Neural crest cell (in vitro differentiated cells): ENCODE measurements at regions not wholly inside any gene's neighbourhood (a gene's known extent, or its start where the extent isn't known, plus 50 kb on each side); places are given as distances from the start of the nearest gene placed in this dataset.

Experiments used
- DNase-seq: peaks from one replicate; pipeline ENCODE4 v3.0.0; 2021; ENCODE audit warnings: low read depth, mixed read lengths, low spot score
- H3K27ac Mint-ChIP-seq: one replicate; pipeline ENCODE4 v1.8.0; 2021; ENCODE audit warnings: mild to moderate bottlenecking, mixed read lengths; ENCODE audit not compliant: unreplicated experiment
- H3K27me3 Mint-ChIP-seq: 2 replicates; pipeline ENCODE4 v1.8.0; 2021; ENCODE audit warnings: low read depth, mild to moderate bottlenecking, mixed read lengths
- H3K36me3 Mint-ChIP-seq: 2 replicates; pipeline ENCODE4 v1.8.0; 2021; ENCODE audit warnings: low read depth, mild to moderate bottlenecking, mixed read lengths
- H3K4me1 Mint-ChIP-seq: 2 replicates; pipeline ENCODE4 v1.8.0; 2021; ENCODE audit warnings: mixed read lengths
- H3K4me3 Mint-ChIP-seq: one replicate; pipeline ENCODE4 v1.8.0; 2021; ENCODE audit warnings: mild to moderate bottlenecking, mixed read lengths
- H3K9me3 Mint-ChIP-seq: 2 replicates; pipeline ENCODE4 v1.8.0; 2021; ENCODE audit warnings: mixed read lengths
- TF ChIP-seq, protein P1 (sequence below): fragments of 200-600 bp; sonication (generic); conservative IDR thresholded peaks from 2 replicates; pipeline ENCODE4 v1.5.0; 2021; ENCODE audit warnings: antibody characterized with exemption, mild to moderate bottlenecking

DNA sequence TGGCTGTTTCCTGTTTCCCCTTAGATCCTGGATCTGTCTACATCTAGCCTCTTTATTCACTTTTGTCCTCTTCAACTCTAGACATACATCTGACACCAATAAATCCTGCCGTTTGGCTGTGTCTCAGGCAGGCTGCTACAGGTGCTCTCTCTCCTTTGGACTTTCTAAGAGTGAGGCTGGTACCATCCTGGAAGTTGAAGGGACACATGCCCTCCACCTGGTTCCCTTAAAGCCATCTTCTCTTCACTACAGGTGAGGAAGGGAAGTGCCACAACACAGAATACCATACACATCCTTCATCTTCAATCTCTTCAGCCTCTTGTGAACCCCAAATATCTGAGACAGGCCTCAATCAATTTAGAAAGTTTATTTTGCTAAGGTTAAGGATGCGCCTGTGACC, 137.9 kb downstream of the BACH1 start:
- TF ChIP-seq, protein P1, sequence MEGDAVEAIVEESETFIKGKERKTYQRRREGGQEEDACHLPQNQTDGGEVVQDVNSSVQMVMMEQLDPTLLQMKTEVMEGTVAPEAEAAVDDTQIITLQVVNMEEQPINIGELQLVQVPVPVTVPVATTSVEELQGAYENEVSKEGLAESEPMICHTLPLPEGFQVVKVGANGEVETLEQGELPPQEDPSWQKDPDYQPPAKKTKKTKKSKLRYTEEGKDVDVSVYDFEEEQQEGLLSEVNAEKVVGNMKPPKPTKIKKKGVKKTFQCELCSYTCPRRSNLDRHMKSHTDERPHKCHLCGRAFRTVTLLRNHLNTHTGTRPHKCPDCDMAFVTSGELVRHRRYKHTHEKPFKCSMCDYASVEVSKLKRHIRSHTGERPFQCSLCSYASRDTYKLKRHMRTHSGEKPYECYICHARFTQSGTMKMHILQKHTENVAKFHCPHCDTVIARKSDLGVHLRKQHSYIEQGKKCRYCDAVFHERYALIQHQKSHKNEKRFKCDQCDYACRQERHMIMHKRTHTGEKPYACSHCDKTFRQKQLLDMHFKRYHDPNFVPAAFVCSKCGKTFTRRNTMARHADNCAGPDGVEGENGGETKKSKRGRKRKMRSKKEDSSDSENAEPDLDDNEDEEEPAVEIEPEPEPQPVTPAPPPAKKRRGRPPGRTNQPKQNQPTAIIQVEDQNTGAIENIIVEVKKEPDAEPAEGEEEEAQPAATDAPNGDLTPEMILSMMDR = no peak
- no peak for DNase-seq
- Mint-ChIP-seq H3K4me1 (peaks cover 10% of the 10 kb centered on the region), H3K4me3 (no peak overlapping the region), H3K36me3 (peaks cover 2% of the 10 kb centered on the region), H3K9me3 (peaks cover 2% of the 10 kb centered on the region), H3K27me3 (no peaks in the 10 kb centered on the region), H3K27ac (peak overlapping the region; percentile 53)

DNA sequence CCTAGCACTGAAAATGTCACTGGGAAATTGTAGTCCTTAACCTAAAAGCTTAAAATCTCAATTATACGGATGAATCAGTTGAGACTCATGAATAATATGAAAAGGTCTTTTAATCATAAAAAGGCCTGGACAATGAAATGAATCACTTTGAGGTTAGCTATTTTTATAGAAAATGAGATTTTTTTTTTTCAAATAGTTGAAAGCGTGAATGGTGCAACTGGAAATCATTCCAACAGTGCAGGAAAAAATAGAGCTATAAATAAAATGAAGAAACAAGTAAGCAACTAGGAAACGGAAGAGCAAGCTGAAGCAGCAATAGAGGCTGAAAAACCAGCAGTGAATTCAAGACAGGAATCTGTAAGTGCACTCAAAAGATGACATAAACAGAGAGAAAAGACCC, 142.9 kb downstream of the BACH1 start:
- Mint-ChIP-seq H3K27ac (no peak overlapping the region), H3K4me3 (no peak overlapping the region), H3K36me3 (no peaks in the 10 kb centered on the region), H3K4me1 (peaks cover 7% of the 10 kb centered on the region), H3K9me3 (no peaks in the 10 kb centered on the region), H3K27me3 (no peaks in the 10 kb centered on the region)
- TF ChIP-seq, protein P1 = no peak
- DNase-seq = no peak

DNA sequence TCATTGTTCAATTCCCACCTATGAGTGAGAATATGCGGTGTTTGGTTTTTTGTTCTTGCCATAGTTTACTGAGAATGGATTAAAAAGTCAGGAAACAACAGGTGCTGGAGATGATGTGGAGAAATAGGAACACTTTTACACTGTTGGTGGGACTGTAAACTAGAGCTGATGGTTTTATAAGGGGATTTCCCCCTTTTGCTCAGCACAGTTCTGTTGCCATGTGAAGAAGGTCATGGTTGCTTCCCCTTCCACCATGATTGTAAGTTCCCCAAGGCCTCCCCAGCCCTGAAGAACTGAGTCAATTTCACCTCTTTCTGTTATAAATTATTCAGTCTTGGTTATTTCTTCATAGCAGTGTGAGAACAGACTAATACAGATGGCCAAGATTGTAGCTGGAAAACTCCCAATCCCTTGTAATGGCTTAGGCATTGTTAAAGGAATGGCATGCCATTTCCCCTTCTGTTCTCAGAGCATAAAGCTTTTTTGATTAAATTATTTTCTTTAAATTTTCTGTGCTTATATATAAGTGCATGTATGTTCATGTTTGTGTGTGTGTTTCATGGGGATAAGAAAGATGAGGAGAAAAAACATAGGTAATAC, 144.8 kb downstream of the BACH1 start:
- peaks cover 5% of the 10 kb centered on the region for H3K9me3 Mint-ChIP-seq
- TF ChIP-seq, protein P1 = no peak
- H3K36me3 Mint-ChIP-seq = peaks cover 2% of the 10 kb centered on the region
- H3K4me3 Mint-ChIP-seq = no peak overlapping the region
- H3K4me1 Mint-ChIP-seq = peaks cover 6% of the 10 kb centered on the region
- H3K27ac Mint-ChIP-seq = no peak overlapping the region
- no peak for DNase-seq
- no peaks in the 10 kb centered on the region for H3K27me3 Mint-ChIP-seq

DNA sequence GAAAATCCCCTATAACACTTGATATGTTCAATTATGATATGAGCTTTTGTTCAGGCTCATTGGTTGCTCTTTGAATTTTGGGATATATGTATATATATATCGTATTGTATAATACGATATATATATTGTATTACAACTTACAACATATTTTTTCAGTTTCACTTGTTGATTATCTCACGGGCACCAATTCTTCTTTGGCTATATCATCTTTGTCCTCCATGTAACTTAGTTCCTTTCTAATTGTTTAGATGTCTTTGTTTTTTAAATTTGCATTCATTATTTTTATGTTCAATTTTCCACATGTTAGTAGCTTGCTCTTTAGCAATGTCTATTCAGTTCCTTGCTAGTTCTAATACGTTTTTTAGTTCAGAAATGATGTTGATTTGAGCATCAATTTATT, 150.0 kb downstream of the BACH1 start:
- Mint-ChIP-seq H3K27ac (no peak overlapping the region), H3K36me3 (peaks cover 9% of the 10 kb centered on the region), H3K4me1 (no peaks in the 10 kb centered on the region), H3K9me3 (peaks cover 13% of the 10 kb centered on the region), H3K27me3 (no peaks in the 10 kb centered on the region), H3K4me3 (no peak overlapping the region)
- TF ChIP-seq, protein P1 = no peak
- DNase-seq = no peak

DNA sequence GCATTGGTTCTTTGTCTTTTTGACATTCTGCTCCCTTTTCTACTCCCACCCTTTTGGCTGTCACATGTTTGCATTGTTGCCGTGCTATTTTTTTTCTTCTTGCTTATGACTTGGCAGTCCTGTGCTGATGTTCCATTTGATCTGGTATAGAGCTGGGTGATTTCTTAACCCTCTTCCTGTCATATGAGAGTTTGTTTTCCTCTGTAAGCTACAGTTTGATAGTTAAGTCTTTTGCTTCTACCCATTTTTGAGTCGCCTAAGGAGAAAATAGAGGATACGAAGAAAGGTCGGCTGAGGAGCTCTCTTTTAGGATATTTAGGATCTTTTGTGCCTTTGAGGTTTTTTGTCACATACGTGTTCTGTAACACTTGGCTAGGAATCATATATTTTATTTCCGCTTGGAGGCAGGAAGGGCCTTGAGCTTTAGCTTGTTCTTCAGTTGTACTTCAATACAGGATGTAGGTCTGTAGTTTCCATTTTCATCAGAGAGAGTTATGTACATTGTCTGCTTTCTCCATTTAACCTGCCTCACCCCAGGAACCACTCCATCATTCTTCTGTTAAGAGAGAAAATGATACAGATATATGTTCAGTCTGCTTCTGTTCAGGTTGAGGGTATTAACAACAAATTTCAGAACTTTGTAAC, 150.7 kb downstream of the BACH1 start:
- Mint-ChIP-seq H3K36me3 (peaks cover 9% of the 10 kb centered on the region), H3K4me1 (no peaks in the 10 kb centered on the region), H3K27ac (no peak overlapping the region), H3K4me3 (no peak overlapping the region), H3K27me3 (no peaks in the 10 kb centered on the region), H3K9me3 (peaks cover 13% of the 10 kb centered on the region)
- TF ChIP-seq, protein P1 = no peak
- no peak for DNase-seq
